Mesodermal cell (in vitro differentiated cells): ENCODE measurements at regions not wholly inside any gene's neighbourhood (a gene's known extent, or its start where the extent isn't known, plus 50 kb on each side); places are given as distances from the start of the nearest gene placed in this dataset.

Experiments used
- H3K27ac ChIP-seq: 2 replicates; pipeline ENCODE4 v1.7.0; 2013; ENCODE audit warnings: mild to moderate bottlenecking, low read depth, low read length, moderate library complexity; ENCODE audit not compliant: severe bottlenecking
- H3K36me3 ChIP-seq: 2 replicates; pipeline ENCODE4 v1.7.1; 2013; ENCODE audit warnings: mild to moderate bottlenecking, low read length, moderate library complexity; ENCODE audit not compliant: control insufficient read depth, insufficient read depth
- H3K4me1 ChIP-seq: one replicate; pipeline ENCODE4 v1.7.1; 2013; ENCODE audit warnings: mild to moderate bottlenecking, low read length; ENCODE audit not compliant: insufficient read depth, control insufficient read depth, poor library complexity, severe bottlenecking
- H3K4me3 ChIP-seq: 2 replicates; pipeline ENCODE4 v1.7.0; 2013; ENCODE audit warnings: low read length, control low read depth, mild to moderate bottlenecking; ENCODE audit not compliant: insufficient read depth, poor library complexity, severe bottlenecking; ENCODE audit errors: extremely low read depth
- H3K9me3 ChIP-seq: 2 replicates; pipeline ENCODE4 v1.7.1; 2013; ENCODE audit warnings: mild to moderate bottlenecking, low read length, moderate library complexity; ENCODE audit not compliant: control insufficient read depth
- WGBS, 2 experiments: methylation state at CpG; one replicate each; pipeline ENCODE4 v1.1.5; 2013; ENCODE audit warnings: missing lambda C conversion rate in 2 of 2; ENCODE audit not compliant: insufficient coverage in 2 of 2; 5-methylcytosine and 5-hydroxymethylcytosine counted together

DNA sequence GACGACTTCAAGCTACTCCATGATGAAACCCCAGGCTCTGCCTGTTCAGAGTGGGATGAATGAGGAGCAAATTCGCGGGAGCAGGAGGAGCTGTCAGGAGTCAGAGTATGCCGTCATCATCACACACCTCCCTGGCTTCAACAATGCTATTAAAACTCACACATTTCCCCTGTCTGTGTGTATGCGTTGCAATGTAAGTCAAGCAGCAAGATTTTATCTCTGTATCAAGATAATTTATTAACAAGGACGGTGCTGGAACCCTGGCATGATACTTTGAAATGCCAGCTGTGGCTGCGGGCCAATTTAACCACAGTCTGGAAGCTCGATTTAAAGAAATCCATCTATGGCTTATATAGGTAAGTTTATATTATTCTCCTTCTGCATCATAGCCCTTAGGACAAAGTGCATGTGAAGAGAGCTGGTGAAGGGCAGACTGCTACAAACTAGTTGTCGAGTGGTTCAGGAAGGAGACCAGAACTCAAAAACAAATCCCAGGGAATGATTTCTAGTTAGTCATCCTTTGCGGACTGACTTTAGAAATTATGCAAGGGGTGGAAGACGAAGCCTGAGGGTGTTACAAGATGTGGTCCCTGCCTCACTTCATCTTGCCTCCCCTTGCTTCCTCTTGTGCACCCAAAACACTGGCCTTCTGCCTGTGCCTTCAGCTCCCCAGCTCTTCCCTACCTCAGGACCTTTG is 486.5 kb downstream of the COG6 start:
- WGBS, 2 experiments, result 69 to 92% methylated on average over 5 of the region's 11 CpGs
- Histone ChIP-seq H3K27ac (no peak overlapping the region), H3K9me3 (no peaks in the 10 kb centered on the region), H3K36me3 (no peaks in the 10 kb centered on the region), H3K4me1 (no peaks in the 10 kb centered on the region), H3K4me3 (no peak overlapping the region)

DNA sequence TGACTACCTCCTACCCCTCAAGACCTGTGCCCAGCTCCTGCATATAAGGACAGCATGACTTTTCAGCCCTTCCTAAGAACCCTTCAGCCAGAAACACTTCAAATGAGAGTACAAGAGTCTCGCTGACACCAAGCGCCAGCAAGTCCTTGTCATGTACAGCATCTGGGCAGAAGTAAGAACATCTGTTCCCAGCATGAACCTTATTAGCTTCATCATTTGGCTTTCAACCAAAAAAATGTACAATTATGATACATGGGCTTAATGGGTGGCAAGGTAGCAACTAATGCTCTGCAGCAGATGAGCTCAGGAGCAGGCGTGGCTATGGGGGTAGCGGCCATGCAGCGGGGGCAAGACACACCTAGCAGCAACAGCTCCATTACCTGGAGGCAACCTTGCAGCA is 487.6 kb downstream of the COG6 start:
- no peak overlapping the region for H3K4me3 ChIP-seq
- no peaks in the 10 kb centered on the region for H3K4me1 ChIP-seq
- no peaks in the 10 kb centered on the region for H3K36me3 ChIP-seq
- no peak overlapping the region for H3K27ac ChIP-seq
- H3K9me3 ChIP-seq, result no peaks in the 10 kb centered on the region
- WGBS, 2 experiments, result 78 to 100% methylated on average over 2 to 5 of the region's 5 CpGs

DNA sequence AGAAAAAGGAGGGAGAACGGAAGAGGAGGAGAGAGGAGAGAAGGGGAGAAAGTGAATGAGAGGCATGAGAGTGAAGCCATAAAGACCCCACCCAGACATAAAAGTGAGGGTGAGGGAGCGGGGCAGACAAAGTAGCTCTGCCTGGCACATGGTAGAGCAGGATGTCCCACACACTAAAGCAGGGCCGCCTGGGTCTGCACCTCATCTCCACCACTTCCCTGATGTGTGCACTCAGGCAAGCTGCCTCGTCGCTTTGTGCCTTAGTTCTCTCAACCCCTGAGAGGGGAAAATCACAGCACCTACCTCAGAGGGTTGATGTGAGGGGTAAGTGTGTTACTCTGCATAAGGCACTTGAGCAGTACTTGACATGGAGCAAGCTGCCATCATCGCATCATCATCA is 488.1 kb downstream of the COG6 start:
- no peak overlapping the region for H3K4me3 ChIP-seq
- no peaks in the 10 kb centered on the region for H3K36me3 ChIP-seq
- no peak overlapping the region for H3K27ac ChIP-seq
- 93 to 98% methylated on average over 2 to 4 of the region's 6 CpGs for WGBS, 2 experiments
- no peaks in the 10 kb centered on the region for H3K4me1 ChIP-seq
- H3K9me3 ChIP-seq, result no peaks in the 10 kb centered on the region

DNA sequence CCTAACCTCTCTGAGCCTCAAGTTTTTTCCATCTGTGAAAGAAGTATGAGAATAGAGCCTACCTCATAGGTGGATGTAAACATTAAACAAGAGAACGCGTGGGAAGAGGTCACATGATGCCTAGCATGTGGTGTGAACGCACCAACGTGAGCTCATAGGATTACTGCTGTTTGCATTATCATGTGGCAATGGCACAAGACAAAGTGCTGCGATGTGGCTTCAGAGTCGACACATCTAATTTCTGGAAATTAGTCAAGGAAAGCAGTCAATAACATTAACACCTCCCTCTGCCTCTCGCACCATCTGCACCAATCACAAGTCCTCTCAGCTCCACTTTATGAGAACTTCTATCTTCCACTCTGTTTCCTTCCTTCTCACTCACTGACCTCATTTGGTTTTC is 489.7 kb downstream of the COG6 start:
- no peak overlapping the region for H3K27ac ChIP-seq
- H3K4me3 ChIP-seq, result no peak overlapping the region
- 93 to 94% methylated on average over 7 of the region's 7 CpGs for WGBS, 2 experiments
- no peaks in the 10 kb centered on the region for H3K36me3 ChIP-seq
- H3K9me3 ChIP-seq, result no peaks in the 10 kb centered on the region
- H3K4me1 ChIP-seq, result no peaks in the 10 kb centered on the region

DNA sequence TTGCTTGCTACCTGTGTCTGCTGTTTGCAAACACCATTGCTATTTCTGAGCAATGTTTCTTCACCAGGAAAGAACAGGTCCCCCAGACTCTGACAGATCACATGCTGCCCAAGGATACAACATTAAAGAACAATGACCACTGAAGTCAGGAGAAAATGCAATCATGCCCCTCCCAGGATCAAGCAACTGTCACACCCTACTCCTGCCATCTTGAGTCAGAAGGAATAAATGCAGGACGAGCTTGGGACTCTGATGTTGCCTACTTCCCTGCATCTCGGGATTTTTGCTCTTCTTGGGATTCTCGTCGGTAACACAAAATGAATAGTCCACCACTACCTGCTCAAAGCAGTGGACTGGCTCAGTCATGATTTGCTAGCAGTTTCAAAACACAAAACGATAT is 490.6 kb downstream of the COG6 start:
- Histone ChIP-seq H3K9me3 (no peaks in the 10 kb centered on the region), H3K4me3 (no peak overlapping the region), H3K36me3 (no peaks in the 10 kb centered on the region), H3K27ac (no peak overlapping the region), H3K4me1 (no peaks in the 10 kb centered on the region)
- 78 to 89% methylated on average over 5 of the region's 5 CpGs for WGBS, 2 experiments

DNA sequence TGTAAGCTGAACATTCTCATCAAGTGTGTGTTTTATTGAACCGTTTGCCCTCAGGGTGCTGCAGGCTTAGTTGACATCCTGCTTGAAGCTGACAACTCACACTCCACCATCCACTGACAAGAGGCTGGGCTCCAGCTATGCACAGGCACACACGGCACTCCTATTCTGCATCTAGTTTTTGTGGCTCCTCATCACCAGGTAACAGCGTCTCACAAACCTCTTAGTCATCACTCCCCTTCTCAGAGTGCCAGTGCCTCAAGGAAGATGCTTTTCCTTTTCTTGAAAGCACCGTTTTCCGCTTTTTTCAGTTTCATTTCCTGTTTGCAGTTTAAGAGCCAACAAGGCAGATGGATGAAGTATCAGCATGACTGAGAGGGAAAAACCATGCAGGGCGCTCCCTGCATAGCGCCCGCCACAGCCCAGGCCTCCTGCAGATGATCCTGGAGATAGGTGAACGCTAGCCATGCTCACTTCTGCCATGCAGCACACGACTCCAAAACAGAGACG is 491.2 kb downstream of the COG6 start:
- Histone ChIP-seq H3K4me1 (no peaks in the 10 kb centered on the region), H3K36me3 (no peaks in the 10 kb centered on the region), H3K9me3 (no peaks in the 10 kb centered on the region), H3K27ac (no peak overlapping the region), H3K4me3 (no peak overlapping the region)
- WGBS, 2 experiments, result 91 to 95% methylated on average over 10 to 11 of the region's 11 CpGs

DNA sequence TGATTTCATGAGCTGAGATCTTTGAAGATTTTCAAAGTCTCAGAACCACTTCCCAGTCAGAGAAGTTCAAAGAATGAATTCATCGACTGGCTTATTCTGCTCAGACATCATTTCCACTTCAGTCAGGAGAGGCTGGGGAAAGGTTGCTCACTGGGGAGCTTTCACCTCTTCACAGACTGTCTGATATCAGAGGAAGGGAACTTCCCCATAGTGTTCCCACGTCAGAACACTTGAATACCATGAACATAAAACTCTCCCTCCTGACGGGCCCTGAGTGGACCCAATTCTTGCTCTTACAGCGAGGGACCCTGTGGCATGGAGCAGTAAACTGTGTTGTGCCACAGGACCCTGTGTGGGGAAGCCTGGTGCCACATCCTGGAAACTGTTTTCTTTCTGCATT is 492.6 kb downstream of the COG6 start:
- Histone ChIP-seq H3K27ac (no peak overlapping the region), H3K4me1 (no peaks in the 10 kb centered on the region), H3K4me3 (no peak overlapping the region), H3K36me3 (no peaks in the 10 kb centered on the region), H3K9me3 (no peaks in the 10 kb centered on the region)
- WGBS, 2 experiments, result 100% methylated on average over 2 of the region's 4 CpGs; no CpG with 5 or more reads in 1 of the 2 experiments

DNA sequence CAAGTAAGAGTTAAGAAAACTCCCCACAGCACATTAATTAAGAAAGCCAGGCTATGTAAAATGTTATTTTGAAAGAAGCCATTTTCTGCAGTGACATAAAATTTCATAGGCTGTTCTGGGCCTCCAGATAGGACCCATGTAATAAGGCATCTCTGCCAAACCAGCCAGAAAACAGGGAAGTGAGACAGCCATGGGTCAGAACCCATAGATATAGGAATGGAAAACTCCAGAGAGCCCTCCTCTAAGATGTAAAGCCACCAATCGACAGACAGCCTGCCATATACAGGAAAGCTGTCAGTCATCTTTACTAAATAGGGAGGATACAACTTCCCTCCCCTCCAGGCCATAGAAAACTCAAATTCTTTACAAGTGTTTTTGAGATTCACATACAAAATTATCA is 493.3 kb downstream of the COG6 start:
- H3K4me1 ChIP-seq, result no peaks in the 10 kb centered on the region
- WGBS, 2 experiments, result no CpG with 5 or more reads among the region's 1 CpG
- H3K36me3 ChIP-seq, result no peaks in the 10 kb centered on the region
- H3K27ac ChIP-seq, result no peak overlapping the region
- H3K4me3 ChIP-seq, result no peak overlapping the region
- no peaks in the 10 kb centered on the region for H3K9me3 ChIP-seq

DNA sequence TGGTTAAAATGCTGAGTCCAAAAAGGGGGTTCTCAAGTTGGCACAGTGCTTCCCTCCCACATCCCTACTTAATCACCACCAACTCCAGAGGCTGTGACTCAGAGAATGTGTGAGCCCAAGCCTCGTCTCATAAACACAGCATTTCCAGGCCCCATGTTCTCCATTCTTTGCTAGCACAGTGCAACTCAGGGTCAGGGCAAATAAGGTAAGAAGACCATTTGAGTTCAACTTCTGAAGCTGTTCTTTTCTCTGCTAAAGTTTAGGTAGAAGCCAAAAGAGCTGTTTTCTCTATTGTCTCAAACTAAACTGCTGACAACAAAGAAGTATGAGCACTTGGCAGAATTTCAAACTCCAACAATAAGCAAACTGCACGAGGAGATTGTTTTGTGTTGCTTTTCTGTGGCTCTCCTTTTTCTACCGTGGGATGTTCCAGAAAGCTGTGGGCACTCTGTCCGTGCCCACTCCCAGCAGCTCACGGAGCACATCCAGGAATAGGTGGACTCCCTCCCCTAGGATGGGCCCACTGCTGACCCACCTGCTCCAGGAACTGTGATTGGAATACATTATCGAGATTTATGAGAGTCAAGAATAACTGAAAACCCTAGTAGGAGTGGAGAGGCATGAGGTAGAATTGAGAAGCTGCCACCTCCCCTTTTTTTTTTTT is 494.3 kb downstream of the COG6 start:
- no peaks in the 10 kb centered on the region for H3K36me3 ChIP-seq
- H3K27ac ChIP-seq, result no peak overlapping the region
- no peak overlapping the region for H3K4me3 ChIP-seq
- H3K4me1 ChIP-seq, result no peaks in the 10 kb centered on the region
- H3K9me3 ChIP-seq, result no peaks in the 10 kb centered on the region
- WGBS, 2 experiments, result 81 to 96% methylated on average over 3 of the region's 6 CpGs

DNA sequence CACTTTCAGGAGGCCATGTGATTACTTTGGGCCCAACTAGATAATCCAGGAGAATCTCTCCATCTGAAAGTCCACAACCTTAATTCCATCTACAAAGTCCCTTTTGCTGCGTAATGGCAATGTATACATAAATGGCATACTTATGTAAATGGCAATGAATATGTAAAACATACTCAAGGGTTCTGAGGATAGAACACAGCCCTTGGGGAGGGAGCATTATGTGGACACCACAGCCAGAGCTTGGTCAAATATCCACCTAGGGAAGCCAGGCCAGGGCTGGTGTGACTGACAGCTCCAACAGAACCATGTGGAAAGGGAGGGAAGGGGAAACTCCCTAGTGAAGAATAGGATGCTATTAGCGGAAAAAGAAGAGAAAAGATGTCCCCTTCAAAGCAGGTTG is 496.2 kb downstream of the COG6 start:
- no peaks in the 10 kb centered on the region for H3K9me3 ChIP-seq
- H3K36me3 ChIP-seq, result no peaks in the 10 kb centered on the region
- WGBS, 2 experiments, result 67% methylated on average over 1 of the region's 2 CpGs; no CpG with 5 or more reads in 1 of the 2 experiments
- H3K27ac ChIP-seq, result no peak overlapping the region
- H3K4me1 ChIP-seq, result no peaks in the 10 kb centered on the region
- no peak overlapping the region for H3K4me3 ChIP-seq

DNA sequence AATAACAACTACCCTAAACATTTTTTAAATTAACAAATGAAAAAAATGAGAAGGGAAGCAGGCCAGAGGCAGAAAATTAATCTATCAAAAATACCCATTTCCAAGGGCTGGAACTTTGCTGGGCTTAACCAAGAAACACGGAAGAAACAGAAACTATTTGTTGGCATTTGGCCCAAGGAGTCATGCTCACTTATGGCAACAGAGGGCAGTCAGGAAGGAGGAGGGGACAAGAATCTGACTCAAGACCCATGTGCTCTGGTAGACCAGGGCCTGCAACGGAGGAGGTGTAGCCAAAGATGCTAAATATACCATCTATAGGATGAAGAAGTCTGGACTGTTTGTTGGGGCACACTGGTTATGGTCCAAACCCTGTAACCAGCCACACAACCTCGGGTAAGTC is 496.7 kb downstream of the COG6 start:
- Histone ChIP-seq H3K36me3 (no peaks in the 10 kb centered on the region), H3K4me1 (no peaks in the 10 kb centered on the region), H3K4me3 (no peak overlapping the region), H3K27ac (no peak overlapping the region), H3K9me3 (no peaks in the 10 kb centered on the region)
- WGBS, 2 experiments, result 78% methylated on average over 1 of the region's 3 CpGs; no CpG with 5 or more reads in 1 of the 2 experiments
